Keratinocyte (primary cell): ENCODE measurements at regions not wholly inside any gene's neighbourhood (a gene's known extent, or its start where the extent isn't known, plus 50 kb on each side); places are given as distances from the start of the nearest gene placed in this dataset.

Experiments
- CTCF ChIP-seq, 3 experiments: IDR thresholded peaks in 1 of 3; conservative IDR thresholded peaks in 1 of 3; optimal IDR thresholded peaks in 1 of 3; 2 replicates in 2 of 3; 3 replicates in 1 of 3; pipeline versions ENCODE3 to v1.5.1; 2011; ENCODE audit warnings: low read length in 3 of 3, mild to moderate bottlenecking in 3 of 3, moderate library complexity in 2 of 3, control low read depth in 1 of 3, inconsistent platforms in 1 of 3; ENCODE audit not compliant: insufficient read depth in 2 of 3; ENCODE audit errors: extremely low read depth in 1 of 3
- EZH2 ChIP-seq: IDR thresholded peaks from one replicate; pipeline ENCODE4 v1.6.1; 2012; ENCODE audit warnings: inconsistent platforms, mild to moderate bottlenecking, low read length, moderate library complexity

GRCh38 chr6:115766745-115767462 lies 293.8 kb downstream of the FRK start:
- TF ChIP-seq EZH2 (no peak), CTCF (optimal IDR thresholded peaks at IDR 0.05 in 1 of 3, IDR thresholded peaks at IDR 0.05 in 1 of 3, conservative IDR thresholded peaks at IDR 0.05 in 1 of 3; ENCODE audit: extremely low read depth in 1 of 3, insufficient read depth in 2 of 3, low read length in 3 of 3) (no peak)
